T-helper 2 cell treated with Interferon-gamma antibody and Interleukin-4, amounts not matched to agents 5 μg/mL and 100 μg/mL, for 36 hours (primary cell): ENCODE measurements at regions not wholly inside any gene's neighbourhood (a gene's known extent, or its start where the extent isn't known, plus 50 kb on each side); places are given as distances from the start of the nearest gene placed in this dataset.

Source experiments
- DNase-seq: peaks from one replicate; pipeline ENCODE4 v3.0.0; 2021; ENCODE audit warnings: low spot score
- H3K27ac Mint-ChIP-seq: one replicate; pipeline ENCODE4 v1.8.0; 2021; ENCODE audit warnings: mild to moderate bottlenecking, mixed read lengths
- H3K27me3 Mint-ChIP-seq: one replicate; pipeline ENCODE4 v1.8.0; 2021; ENCODE audit warnings: low read depth, mixed read lengths
- H3K36me3 Mint-ChIP-seq: one replicate; pipeline ENCODE4 v1.8.0; 2021; ENCODE audit warnings: low read depth, mixed read lengths
- H3K4me1 Mint-ChIP-seq: one replicate; pipeline ENCODE4 v1.8.0; 2021; ENCODE audit warnings: low read depth, mixed read lengths
- H3K4me3 Mint-ChIP-seq: one replicate; pipeline ENCODE4 v1.8.0; 2022; ENCODE audit warnings: mild to moderate bottlenecking, moderate library complexity, mixed read lengths
- H3K9me3 Mint-ChIP-seq: one replicate; pipeline ENCODE4 v1.8.0; 2021; ENCODE audit warnings: mixed read lengths

DNA sequence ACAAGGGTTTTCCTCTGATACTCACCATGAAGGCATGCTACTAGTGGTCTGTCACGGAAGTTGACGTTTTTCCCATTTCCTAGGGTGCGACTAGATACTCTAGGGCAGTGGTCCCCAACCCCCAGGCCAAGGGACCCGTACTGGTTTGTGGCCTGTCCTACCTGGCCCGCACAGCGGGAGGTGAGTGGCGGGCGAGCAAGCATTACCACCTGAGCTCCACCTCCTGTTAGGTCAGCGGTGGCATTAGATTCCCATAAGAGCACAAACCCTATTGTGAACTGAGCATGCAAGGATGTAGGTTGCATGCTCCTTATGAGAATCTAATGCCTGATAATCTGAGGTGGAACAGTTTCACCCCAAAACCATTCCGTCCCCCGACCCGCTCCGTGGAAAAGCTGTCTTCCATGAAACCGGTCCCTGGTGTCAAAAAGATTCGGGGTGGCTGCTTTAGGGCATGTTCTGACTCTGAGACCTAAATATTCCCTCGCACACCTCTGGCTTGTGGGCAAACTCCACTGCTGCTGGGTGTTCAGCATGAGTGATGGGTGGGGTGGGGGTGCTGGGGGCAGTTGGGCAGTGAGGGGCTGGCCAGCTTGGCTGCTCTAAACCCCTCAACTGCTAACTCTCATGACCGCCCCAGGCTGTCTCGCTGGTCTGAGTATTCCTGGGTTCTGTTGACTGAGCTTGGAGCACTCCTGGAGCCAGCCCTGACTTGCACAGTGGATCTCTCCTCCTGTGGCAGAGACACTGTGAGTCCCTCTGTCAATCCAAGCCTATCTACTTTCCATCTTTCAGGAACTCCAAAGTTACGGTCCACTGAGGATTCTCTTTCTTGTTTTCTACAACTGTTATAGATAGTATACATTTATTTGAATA is 78.3 kb upstream of the NEK6 start:
- H3K4me3 Mint-ChIP-seq = no peak overlapping the region
- no peak overlapping the region for H3K27ac Mint-ChIP-seq
- H3K9me3 Mint-ChIP-seq = peaks cover 3% of the 10 kb centered on the region
- H3K27me3 Mint-ChIP-seq = peaks cover 25% of the 10 kb centered on the region
- no peak for DNase-seq
- H3K36me3 Mint-ChIP-seq = no peaks in the 10 kb centered on the region
- peaks cover 1% of the 10 kb centered on the region for H3K4me1 Mint-ChIP-seq

DNA sequence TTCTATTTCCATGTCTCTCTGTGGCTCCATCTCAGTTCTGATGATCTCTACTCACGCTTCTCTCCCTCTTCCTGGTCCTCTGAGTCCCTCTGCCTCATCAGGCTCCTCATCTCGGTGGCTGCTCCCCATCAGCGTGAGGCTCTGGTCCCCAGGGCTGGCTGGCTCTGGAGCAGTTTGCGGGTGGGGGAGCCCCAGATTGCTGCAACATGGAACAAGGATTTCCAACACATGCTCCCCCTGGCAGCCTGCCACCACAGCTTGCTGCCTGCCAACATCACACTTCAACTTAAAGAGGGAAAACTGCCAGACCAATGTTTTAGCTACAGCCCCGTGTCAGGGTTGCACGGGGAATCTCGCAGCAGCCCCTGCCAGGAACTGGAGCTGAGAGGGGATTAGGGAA is 77.2 kb upstream of the NEK6 start:
- H3K36me3 Mint-ChIP-seq = no peaks in the 10 kb centered on the region
- H3K4me1 Mint-ChIP-seq = no peaks in the 10 kb centered on the region
- DNase-seq = no peak
- no peak overlapping the region for H3K4me3 Mint-ChIP-seq
- H3K27me3 Mint-ChIP-seq = peaks cover 25% of the 10 kb centered on the region
- H3K27ac Mint-ChIP-seq = no peak overlapping the region
- H3K9me3 Mint-ChIP-seq = peaks cover 3% of the 10 kb centered on the region

DNA sequence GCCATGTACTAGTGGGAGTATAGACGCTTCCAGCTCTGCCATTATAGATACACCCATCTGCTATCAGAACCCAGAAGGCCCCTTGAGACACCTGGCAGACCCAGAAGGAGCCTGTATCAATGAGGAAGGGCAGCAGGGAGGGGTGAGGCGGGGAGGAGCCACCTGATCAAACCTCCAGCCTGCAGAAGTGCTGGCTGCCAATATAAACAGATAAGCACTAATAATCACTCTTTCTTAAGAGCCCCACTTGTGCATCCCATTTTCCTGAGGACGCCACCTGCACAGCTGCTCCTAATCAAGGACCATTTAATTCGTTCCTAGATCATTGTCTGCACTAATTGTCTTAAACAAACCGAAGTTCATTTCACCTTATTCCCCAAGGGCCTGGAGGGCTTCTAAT is 75.0 kb upstream of the NEK6 start:
- no peaks in the 10 kb centered on the region for H3K9me3 Mint-ChIP-seq
- H3K27ac Mint-ChIP-seq = no peak overlapping the region
- DNase-seq = no peak
- H3K4me3 Mint-ChIP-seq = no peak overlapping the region
- no peaks in the 10 kb centered on the region for H3K4me1 Mint-ChIP-seq
- H3K36me3 Mint-ChIP-seq = no peaks in the 10 kb centered on the region
- peaks cover 30% of the 10 kb centered on the region for H3K27me3 Mint-ChIP-seq

DNA sequence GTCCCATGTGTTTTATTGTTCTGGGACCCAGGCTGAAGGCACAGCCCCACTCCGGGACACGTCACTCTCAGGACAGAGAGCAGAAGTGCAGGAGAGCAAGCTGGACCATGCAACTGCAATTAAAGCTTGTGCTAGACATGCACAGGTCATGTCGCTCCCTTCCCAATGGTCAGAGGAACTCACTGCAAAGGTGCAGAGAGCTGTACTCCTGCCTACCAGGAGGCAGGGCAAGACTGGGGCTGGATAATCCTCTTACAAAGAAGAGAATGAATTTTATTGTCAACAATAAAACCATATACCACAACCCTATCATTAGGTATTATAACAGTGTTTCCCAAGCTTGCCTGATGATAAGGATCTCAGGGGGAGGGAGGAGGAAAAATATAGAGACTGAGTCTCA is 74.0 kb upstream of the NEK6 start:
- Mint-ChIP-seq H3K27me3 (peaks cover 30% of the 10 kb centered on the region), H3K9me3 (no peaks in the 10 kb centered on the region), H3K4me1 (no peaks in the 10 kb centered on the region), H3K36me3 (no peaks in the 10 kb centered on the region), H3K27ac (no peak overlapping the region), H3K4me3 (no peak overlapping the region)
- no peak for DNase-seq

DNA sequence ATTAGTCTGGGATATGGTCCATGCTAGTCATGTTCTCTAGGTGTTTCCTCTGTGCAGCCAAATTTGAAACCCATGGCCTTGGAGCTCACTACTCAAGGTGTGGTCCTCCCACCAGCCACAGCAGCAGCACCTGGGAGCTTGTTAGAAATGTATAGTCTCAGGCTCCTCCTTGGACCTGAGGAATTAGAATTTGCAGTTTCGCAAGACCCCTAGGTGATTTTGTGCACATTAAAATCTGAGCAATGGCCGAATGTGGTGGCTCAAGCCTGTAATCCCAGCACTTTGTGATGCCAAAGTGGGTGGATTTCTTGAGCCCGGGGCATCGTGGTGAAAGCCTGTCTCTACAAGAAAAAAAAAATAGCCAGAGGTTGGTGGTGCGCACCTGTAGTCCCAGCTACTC is 72.3 kb upstream of the NEK6 start:
- Mint-ChIP-seq H3K27ac (no peak overlapping the region), H3K9me3 (no peaks in the 10 kb centered on the region)

DNA sequence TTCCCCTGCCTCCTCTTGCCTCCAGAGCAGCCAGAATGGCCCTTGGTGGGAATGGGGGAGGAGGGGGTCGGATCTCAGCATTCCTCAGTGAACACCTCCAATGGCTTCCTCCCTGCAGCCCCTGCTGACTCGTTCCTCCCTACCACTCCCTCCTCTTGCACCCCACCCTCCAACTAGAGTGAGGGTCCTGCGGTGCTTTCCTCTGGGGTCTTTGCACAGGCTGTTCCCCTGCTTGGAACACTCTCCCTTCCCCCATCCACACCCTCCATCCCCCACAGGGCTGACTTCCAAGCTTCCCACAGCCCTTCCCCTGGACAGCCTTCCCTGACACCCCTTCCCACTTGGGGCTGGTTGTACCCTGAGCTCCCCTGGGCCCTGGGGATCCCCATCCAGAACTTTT is 70.4 kb upstream of the NEK6 start:
- no peak for DNase-seq
- H3K27ac Mint-ChIP-seq = no peak overlapping the region
- peaks cover 6% of the 10 kb centered on the region for H3K4me1 Mint-ChIP-seq
- H3K27me3 Mint-ChIP-seq = peaks cover 15% of the 10 kb centered on the region
- no peaks in the 10 kb centered on the region for H3K9me3 Mint-ChIP-seq
- no peak overlapping the region for H3K4me3 Mint-ChIP-seq
- H3K36me3 Mint-ChIP-seq = no peaks in the 10 kb centered on the region

More for the DNA sequence above, 72.3 kb upstream of the NEK6 start:
- Mint-ChIP-seq H3K4me1 (no peaks in the 10 kb centered on the region), H3K36me3 (no peaks in the 10 kb centered on the region), H3K27me3 (peaks cover 25% of the 10 kb centered on the region), H3K4me3 (no peak overlapping the region)
- no peak for DNase-seq

DNA sequence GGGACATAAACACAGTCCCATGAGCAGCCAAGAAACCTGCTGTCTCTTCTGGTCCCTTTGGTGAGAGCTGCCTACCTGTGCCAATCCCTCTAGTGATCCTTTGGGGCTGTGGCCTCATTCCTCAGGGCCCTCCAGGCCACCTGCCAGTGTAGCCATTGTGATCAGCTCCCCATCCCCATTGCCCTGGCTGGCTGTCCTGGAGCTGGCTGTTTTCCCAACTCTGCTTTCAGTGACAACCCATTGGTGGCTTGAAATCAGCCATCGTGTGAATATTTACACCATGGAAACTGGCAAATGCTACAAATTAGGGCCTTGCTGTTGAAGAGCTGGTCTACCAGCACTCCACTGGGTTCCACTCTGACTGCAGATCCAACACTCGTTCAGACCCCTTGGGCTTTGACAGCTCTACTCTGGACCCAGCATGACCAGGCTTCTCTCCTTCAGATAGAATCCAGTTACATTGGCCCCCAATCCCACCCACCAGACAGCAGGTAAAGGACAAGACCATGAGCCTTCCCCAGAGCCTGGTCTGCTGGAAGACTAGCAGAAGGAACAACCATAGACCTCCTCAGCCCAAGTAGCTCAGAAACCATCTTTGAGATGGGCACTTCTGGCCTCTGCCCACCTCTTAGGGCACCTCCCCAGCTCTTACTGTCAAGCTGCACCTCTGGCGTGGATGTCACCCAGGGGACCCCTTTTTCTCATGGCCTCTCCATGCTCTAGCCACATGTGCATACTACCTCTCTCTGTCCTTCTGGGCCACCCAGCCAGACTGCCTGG is 69.2 kb upstream of the NEK6 start:
- DNase-seq = no peak
- Mint-ChIP-seq H3K9me3 (no peaks in the 10 kb centered on the region), H3K4me1 (peaks cover 8% of the 10 kb centered on the region), H3K27me3 (peaks cover 7% of the 10 kb centered on the region), H3K36me3 (no peaks in the 10 kb centered on the region), H3K4me3 (no peak overlapping the region), H3K27ac (no peak overlapping the region)

DNA sequence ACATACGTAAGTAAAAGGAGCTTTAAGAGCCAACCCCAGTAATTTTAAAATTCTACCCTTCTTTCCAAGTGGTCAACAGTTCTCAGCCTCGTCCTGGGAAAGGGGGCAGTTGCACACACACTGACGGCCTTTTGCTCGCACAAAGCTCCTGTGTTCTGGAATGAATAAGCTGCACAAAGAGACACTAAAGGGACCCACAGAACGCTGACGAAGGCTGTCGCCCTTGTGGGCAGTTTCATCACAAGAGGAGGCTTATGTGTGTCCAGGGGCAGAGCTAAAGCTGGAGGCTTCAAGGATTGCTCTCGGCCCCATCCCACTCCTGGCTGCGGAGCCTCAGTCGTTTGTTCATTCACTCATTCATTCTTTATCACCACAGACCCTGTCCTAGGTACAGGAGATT is 67.0 kb upstream of the NEK6 start:
- no peaks in the 10 kb centered on the region for H3K36me3 Mint-ChIP-seq
- peaks cover 8% of the 10 kb centered on the region for H3K4me1 Mint-ChIP-seq
- no peak overlapping the region for H3K27ac Mint-ChIP-seq
- H3K27me3 Mint-ChIP-seq = peaks cover 7% of the 10 kb centered on the region
- no peak for DNase-seq
- H3K9me3 Mint-ChIP-seq = peaks cover 18% of the 10 kb centered on the region
- no peak overlapping the region for H3K4me3 Mint-ChIP-seq

DNA sequence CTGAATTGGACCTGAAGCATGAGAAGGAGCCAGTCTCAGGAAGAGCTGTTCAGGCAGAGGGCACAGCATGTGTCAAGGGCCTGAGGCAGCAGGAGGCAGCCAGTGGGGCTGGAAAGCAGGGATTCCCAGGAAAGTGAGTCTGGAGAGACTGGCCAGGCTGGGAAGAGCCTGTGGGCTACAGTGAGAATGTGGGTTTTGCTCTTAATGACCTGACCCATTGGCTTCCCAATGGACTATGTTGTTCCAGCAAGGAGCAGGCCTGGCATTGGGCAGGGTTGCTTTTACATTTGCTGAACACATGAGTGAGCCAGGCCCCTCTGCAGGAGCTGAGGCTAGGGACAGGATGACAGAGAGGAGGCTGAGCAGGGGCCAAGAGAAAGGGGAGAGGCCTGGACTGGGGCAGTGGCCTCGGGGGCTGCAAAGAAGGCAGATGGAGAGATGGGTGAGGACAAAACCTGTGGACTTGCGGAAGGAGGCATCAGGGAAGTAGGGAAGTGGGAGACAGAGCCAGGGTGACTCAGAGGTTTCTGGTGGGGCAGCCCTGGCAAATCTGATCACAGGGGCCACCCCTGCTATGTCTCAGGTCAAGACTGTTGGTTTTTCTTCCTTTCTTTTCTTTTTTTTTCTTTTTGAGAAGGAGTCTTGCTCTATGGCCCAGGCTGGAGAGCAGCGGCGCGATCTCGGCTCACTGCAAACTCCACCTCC is 65.9 kb upstream of the NEK6 start:
- H3K36me3 Mint-ChIP-seq = peaks cover 6% of the 10 kb centered on the region
- no peak for DNase-seq
- H3K9me3 Mint-ChIP-seq = peaks cover 29% of the 10 kb centered on the region
- peaks cover 13% of the 10 kb centered on the region for H3K4me1 Mint-ChIP-seq
- no peak overlapping the region for H3K27ac Mint-ChIP-seq
- no peak overlapping the region for H3K4me3 Mint-ChIP-seq
- peaks cover 5% of the 10 kb centered on the region for H3K27me3 Mint-ChIP-seq

DNA sequence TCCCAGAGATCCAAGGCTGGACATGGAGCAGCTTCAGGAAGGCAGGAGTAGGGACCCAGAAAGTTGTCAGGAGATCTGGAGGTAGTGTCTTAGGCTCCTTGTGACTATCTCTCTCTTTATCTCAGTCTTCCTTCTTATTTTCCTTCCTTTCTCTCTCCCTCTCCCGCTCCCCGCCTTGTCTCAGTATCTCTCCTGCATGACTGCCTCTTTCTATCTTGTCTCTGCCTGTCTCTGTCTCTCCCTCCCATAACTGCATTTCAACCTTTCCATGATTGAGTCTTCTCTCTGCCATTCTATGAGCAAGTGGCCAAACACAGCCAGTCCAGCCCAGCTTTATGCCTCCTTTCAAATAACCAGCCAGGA is 61.0 kb upstream of the NEK6 start:
- Mint-ChIP-seq H3K9me3 (peaks cover 31% of the 10 kb centered on the region), H3K4me1 (peaks cover 33% of the 10 kb centered on the region), H3K36me3 (peaks cover 14% of the 10 kb centered on the region), H3K27me3 (peaks cover 2% of the 10 kb centered on the region), H3K4me3 (no peak overlapping the region), H3K27ac (peak overlapping the region; percentile 3)
- no peak for DNase-seq

DNA sequence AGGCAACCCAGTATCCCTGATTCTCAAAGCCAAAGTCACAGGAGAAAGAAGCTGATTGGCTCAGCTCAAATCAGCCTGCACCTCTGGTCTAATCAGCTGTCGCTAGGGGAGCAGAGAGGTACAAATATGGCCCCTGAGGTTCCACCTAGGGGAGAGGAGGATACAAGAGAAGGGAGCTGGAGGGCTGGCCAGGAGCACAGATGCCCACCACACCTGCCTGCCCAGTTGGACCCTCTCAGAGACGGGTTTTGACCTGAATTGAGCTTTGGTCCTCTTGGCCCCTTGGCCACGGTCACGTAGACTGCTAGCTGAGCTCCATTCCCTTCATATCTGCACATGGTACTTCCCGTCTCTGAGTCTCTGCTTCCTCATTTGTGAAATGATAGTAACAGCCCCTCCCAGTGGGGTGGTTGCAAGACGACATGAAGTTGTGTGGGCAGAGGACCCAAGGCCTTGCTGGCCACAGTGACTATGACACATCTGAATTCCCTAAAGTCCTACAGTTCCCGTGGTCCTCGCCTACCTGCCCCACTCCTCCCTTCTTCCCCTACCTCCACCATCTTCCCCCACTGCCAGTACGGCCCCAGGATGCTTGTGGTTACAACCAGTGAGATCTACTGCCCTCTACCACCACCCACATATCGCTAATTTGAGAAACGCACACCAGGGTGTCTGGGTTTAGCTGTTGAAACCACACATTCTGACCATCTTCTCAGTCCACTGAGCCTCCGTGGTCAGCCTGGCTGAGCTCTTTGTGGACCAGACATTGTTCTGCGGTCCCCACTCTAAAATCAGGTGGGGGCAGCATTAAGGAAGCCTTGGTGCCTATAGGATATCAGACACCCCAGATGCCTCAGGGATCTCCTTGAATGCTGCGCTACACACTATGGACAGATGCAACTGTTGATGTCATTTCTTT is 60.3 kb upstream of the NEK6 start:
- DNase-seq = peak; percentile 36
- peak overlapping the region; percentile 51 for H3K27ac Mint-ChIP-seq
- H3K36me3 Mint-ChIP-seq = peaks cover 14% of the 10 kb centered on the region
- peaks cover 31% of the 10 kb centered on the region for H3K9me3 Mint-ChIP-seq
- peaks cover 38% of the 10 kb centered on the region for H3K4me1 Mint-ChIP-seq
- peaks cover 2% of the 10 kb centered on the region for H3K27me3 Mint-ChIP-seq
- H3K4me3 Mint-ChIP-seq = no peak overlapping the region

DNA sequence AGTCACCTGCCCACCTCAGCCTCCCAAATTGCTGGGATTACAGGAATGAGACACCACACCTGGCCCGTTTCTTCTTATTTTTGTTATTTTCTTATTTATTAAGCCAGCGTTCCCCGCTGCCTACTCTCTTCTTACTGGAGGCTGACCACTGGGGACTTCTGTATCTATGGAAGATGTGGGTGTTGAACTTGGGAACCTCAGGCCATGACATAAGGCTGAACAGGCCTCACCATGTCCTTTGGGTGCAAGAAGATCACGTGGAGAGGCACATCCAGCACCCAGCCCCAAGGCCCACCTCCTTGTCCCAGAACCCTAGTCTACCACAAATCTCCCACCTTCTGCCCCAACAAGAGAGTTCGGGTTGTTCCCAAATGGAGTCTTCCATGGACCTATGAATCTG is 59.4 kb upstream of the NEK6 start:
- H3K27ac Mint-ChIP-seq = peak overlapping the region; percentile 32
- no peak for DNase-seq
- H3K36me3 Mint-ChIP-seq = peaks cover 14% of the 10 kb centered on the region

DNA sequence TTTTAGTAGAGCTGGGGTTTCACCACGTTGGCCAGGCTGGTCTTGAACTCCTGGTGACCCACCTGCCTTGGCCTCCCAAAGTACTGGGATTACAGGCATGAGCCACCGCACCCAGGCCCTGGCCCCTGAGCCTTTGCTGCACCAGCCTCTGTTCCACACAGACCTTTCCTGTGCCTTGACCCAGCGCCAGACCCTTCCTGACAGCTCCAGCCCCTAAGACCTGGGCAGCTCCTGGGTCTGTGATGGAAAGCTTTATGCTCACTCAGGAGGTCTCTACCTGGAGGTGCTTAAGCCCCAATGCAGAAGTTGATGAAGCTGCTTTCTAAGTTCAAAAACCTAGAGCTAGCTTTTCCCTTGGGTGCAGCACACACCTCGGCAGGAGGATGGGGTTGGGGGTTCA is 58.8 kb upstream of the NEK6 start:
- H3K9me3 Mint-ChIP-seq = peaks cover 29% of the 10 kb centered on the region
- no peak for DNase-seq
- no peak overlapping the region for H3K4me3 Mint-ChIP-seq
- peaks cover 14% of the 10 kb centered on the region for H3K36me3 Mint-ChIP-seq
- H3K27me3 Mint-ChIP-seq = peaks cover 2% of the 10 kb centered on the region
- no peak overlapping the region for H3K27ac Mint-ChIP-seq
- H3K4me1 Mint-ChIP-seq = peaks cover 50% of the 10 kb centered on the region

More for the DNA sequence above, 59.4 kb upstream of the NEK6 start:
- Mint-ChIP-seq H3K9me3 (peaks cover 31% of the 10 kb centered on the region), H3K4me3 (no peak overlapping the region), H3K27me3 (peaks cover 2% of the 10 kb centered on the region), H3K4me1 (peaks cover 44% of the 10 kb centered on the region)
